GM23338 (cell line): ENCODE measurements at regions not wholly inside any gene's neighbourhood (a gene's known extent, or its start where the extent isn't known, plus 50 kb on each side); places are given as distances from the start of the nearest gene placed in this dataset.

ENCODE experiments used
- ATAC-seq: fragments of 200-7000 bp; cut with Tn5 transposase; 3 replicates; pipeline ENCODE4 v1.9.1; 2020
- DNase-seq: peaks from one replicate; pipeline ENCODE4 v3.0.0-alpha.2; 2015; ENCODE audit warnings: low spot score
- H2AFZ ChIP-seq: fragments of 200-600 bp; sonication (generic); 2 replicates; pipeline ENCODE4 v1.8.0; 2016; ENCODE audit warnings: antibody characterized with exemption, mild to moderate bottlenecking, moderate library complexity
- H3F3A ChIP-seq: fragments of 200-600 bp; sonication (generic); replicated peaks from 2 replicates; pipeline ENCODE4 v1.8.0; 2017; ENCODE audit warnings: antibody characterized with exemption, mixed run types, low read depth
- H3K27ac ChIP-seq: fragments of 200-600 bp; sonication (generic); 2 replicates; pipeline ENCODE4 v1.6.1; 2016; ENCODE audit warnings: low read depth
- H3K27me3 ChIP-seq: fragments of 200-600 bp; sonication (generic); 2 replicates; pipeline ENCODE4 v1.8.0; 2016; ENCODE audit warnings: mild to moderate bottlenecking, mixed run types, moderate library complexity; ENCODE audit not compliant: insufficient read depth
- H3K36me3 ChIP-seq: fragments of 200-600 bp; sonication (generic); 2 replicates; pipeline ENCODE4 v1.8.0; 2016; ENCODE audit warnings: mild to moderate bottlenecking; ENCODE audit not compliant: insufficient read depth
- H3K4me1 ChIP-seq: fragments of 200-600 bp; sonication (generic); 2 replicates; pipeline ENCODE4 v1.8.0; 2016; ENCODE audit warnings: mild to moderate bottlenecking, moderate library complexity; ENCODE audit not compliant: insufficient read depth
- H3K4me2 ChIP-seq: fragments of 200-600 bp; sonication (generic); 2 replicates; pipeline ENCODE4 v1.7.1; 2017; ENCODE audit warnings: mixed run types
- H3K4me3 ChIP-seq: fragments of 200-600 bp; sonication (generic); 2 replicates; pipeline ENCODE4 v1.6.1; 2016; ENCODE audit warnings: mixed run types
- H3K79me2 ChIP-seq: fragments of 200-600 bp; sonication (generic); replicated peaks from 2 replicates; pipeline ENCODE4 v1.8.0; 2017; ENCODE audit warnings: mild to moderate bottlenecking; ENCODE audit not compliant: insufficient read depth
- H3K9me2 ChIP-seq: fragments of 200-600 bp; sonication (generic); 2 replicates; pipeline ENCODE4 v1.8.0; 2017; ENCODE audit not compliant: insufficient read depth
- H4K20me1 ChIP-seq: fragments of 200-600 bp; sonication (generic); replicated peaks from 2 replicates; pipeline ENCODE4 v1.8.0; 2017; ENCODE audit warnings: mild to moderate bottlenecking; ENCODE audit not compliant: insufficient read depth
- H3K27ac Mint-ChIP-seq: 2 replicates; pipeline ENCODE4 v1.8.0; 2020; ENCODE audit warnings: inconsistent platforms, mild to moderate bottlenecking, moderate library complexity, mixed read lengths
- H3K27me3 Mint-ChIP-seq: 3 replicates; pipeline ENCODE4 v1.8.0; 2022; ENCODE audit warnings: low read depth, mild to moderate bottlenecking, moderate library complexity, mixed read lengths, inconsistent platforms; ENCODE audit not compliant: insufficient read depth, poor library complexity
- H3K36me3 Mint-ChIP-seq: 3 replicates; pipeline ENCODE4 v1.8.0; 2021; ENCODE audit warnings: low read depth, mild to moderate bottlenecking, inconsistent platforms, moderate library complexity, mixed read lengths
- H3K4me1 Mint-ChIP-seq: 3 replicates; pipeline ENCODE4 v1.8.0; 2020; ENCODE audit warnings: mild to moderate bottlenecking, inconsistent platforms, mixed read lengths
- H3K4me3 Mint-ChIP-seq: 3 replicates; pipeline ENCODE4 v1.8.0; 2021; ENCODE audit warnings: moderate library complexity, mild to moderate bottlenecking, inconsistent platforms, mixed read lengths
- H3K9me3 Mint-ChIP-seq: 3 replicates; pipeline ENCODE4 v1.8.0; 2020; ENCODE audit warnings: moderate library complexity, mild to moderate bottlenecking, inconsistent platforms, mixed read lengths
- CREB1 ChIP-seq: fragments of 250-450 bp; sonication (Bioruptor Pico); IDR thresholded peaks from 2 replicates; pipeline ENCODE4 v1.5.0; 2020; ENCODE audit warnings: low read depth, mild to moderate bottlenecking, moderate library complexity
- EZH2 ChIP-seq: fragments of 200-600 bp; sonication (generic); IDR thresholded peaks from one replicate; pipeline ENCODE4 v1.8.0; 2017; ENCODE audit warnings: antibody characterized with exemption, mild to moderate bottlenecking, low read depth; ENCODE audit not compliant: unreplicated experiment
- EZH2phosphoT487 ChIP-seq: fragments of 200-600 bp; sonication (generic); IDR thresholded peaks from one replicate; pipeline ENCODE4 v1.8.1; 2018; ENCODE audit warnings: antibody characterized with exemption; ENCODE audit not compliant: unreplicated experiment
- JUNB ChIP-seq: IDR thresholded peaks from one replicate; pipeline ENCODE4 v1.6.1; 2016; ENCODE audit warnings: antibody characterized with exemption; ENCODE audit not compliant: unreplicated experiment
- POLR2AphosphoS5 ChIP-seq: IDR thresholded peaks from 2 replicates; pipeline ENCODE4 v1.6.1; 2016; ENCODE audit warnings: antibody characterized with exemption, low read depth
- REST ChIP-seq: IDR thresholded peaks from one replicate; pipeline ENCODE4 v1.6.1; 2018; ENCODE audit warnings: antibody characterized with exemption; ENCODE audit not compliant: unreplicated experiment
- STAT1 ChIP-seq: IDR thresholded peaks from one replicate; pipeline ENCODE4 v1.6.1; 2016; ENCODE audit warnings: antibody characterized with exemption; ENCODE audit not compliant: unreplicated experiment
- ZNF114 ChIP-seq: fragments of 250-450 bp; sonication (Bioruptor Pico); IDR thresholded peaks from 2 replicates; pipeline ENCODE4 v1.5.0; 2020; ENCODE audit warnings: mild to moderate bottlenecking, moderate library complexity
- ZNF331 ChIP-seq: fragments of 250-450 bp; sonication (Bioruptor Pico); IDR thresholded peaks from 2 replicates; pipeline ENCODE4 v1.5.0; 2020; ENCODE audit warnings: low read depth, mild to moderate bottlenecking, moderate library complexity
- ZNF462 ChIP-seq: fragments of 250-450 bp; sonication (Bioruptor Pico); IDR thresholded peaks from 2 replicates; pipeline ENCODE4 v1.5.0; 2020; ENCODE audit warnings: mild to moderate bottlenecking, moderate library complexity
- TF ChIP-seq, protein P1 (sequence below), 2 experiments: fragments of 200-600 bp in 1 of 2; sonication (generic) in 1 of 2; conservative IDR thresholded peaks; 2 replicates each; pipeline versions ENCODE4 v1.5.1 to v1.6.1; 2016 to 2017; ENCODE audit warnings: antibody characterized with exemption in 2 of 2, low read depth in 2 of 2, mild to moderate bottlenecking in 2 of 2, moderate library complexity in 1 of 2
- TF ChIP-seq, protein P2 (sequence below): IDR thresholded peaks from 2 replicates; pipeline ENCODE4 v1.6.1; 2016; ENCODE audit warnings: antibody characterized with exemption

- H3K9me3 Mint-ChIP-seq = peaks cover 3% of the 10 kb centered on the region; the same call in 2 of the 3 replicates
- no peak overlapping the region; the same call in 2 of the 3 replicates for H3K4me3 Mint-ChIP-seq
- no peaks in the 10 kb centered on the region for H3K36me3 Mint-ChIP-seq
- no peak for TF ChIP-seq STAT1
- TF ChIP-seq, protein P1, sequence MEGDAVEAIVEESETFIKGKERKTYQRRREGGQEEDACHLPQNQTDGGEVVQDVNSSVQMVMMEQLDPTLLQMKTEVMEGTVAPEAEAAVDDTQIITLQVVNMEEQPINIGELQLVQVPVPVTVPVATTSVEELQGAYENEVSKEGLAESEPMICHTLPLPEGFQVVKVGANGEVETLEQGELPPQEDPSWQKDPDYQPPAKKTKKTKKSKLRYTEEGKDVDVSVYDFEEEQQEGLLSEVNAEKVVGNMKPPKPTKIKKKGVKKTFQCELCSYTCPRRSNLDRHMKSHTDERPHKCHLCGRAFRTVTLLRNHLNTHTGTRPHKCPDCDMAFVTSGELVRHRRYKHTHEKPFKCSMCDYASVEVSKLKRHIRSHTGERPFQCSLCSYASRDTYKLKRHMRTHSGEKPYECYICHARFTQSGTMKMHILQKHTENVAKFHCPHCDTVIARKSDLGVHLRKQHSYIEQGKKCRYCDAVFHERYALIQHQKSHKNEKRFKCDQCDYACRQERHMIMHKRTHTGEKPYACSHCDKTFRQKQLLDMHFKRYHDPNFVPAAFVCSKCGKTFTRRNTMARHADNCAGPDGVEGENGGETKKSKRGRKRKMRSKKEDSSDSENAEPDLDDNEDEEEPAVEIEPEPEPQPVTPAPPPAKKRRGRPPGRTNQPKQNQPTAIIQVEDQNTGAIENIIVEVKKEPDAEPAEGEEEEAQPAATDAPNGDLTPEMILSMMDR (conservative IDR thresholded peaks at IDR 0.05; ENCODE audit: low read depth in 2 of 2) = no peak
- no peak for TF ChIP-seq POLR2AphosphoS5
- TF ChIP-seq ZNF331 (CRISPR knock-in tag) = no peak
- no peak for TF ChIP-seq EZH2phosphoT487
- TF ChIP-seq CREB1 = no peak
- no peak for TF ChIP-seq EZH2
- no peak for TF ChIP-seq JUNB
- TF ChIP-seq, protein P2, sequence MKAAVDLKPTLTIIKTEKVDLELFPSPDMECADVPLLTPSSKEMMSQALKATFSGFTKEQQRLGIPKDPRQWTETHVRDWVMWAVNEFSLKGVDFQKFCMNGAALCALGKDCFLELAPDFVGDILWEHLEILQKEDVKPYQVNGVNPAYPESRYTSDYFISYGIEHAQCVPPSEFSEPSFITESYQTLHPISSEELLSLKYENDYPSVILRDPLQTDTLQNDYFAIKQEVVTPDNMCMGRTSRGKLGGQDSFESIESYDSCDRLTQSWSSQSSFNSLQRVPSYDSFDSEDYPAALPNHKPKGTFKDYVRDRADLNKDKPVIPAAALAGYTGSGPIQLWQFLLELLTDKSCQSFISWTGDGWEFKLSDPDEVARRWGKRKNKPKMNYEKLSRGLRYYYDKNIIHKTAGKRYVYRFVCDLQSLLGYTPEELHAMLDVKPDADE = no peak
- TF ChIP-seq REST = no peak
- no peak for TF ChIP-seq ZNF114 (CRISPR knock-in tag)
- no peak for TF ChIP-seq ZNF462
- Histone ChIP-seq H3K36me3 (no peaks in the 10 kb centered on the region), H3K27ac (no peak overlapping the region), H3K27me3 (no peaks in the 10 kb centered on the region), H3K4me2 (no peak overlapping the region), H3K4me1 (peaks cover 8% of the 10 kb centered on the region), H4K20me1 (no peaks in the 10 kb centered on the region), H3F3A (no peaks in the 10 kb centered on the region), H3K4me3 (no peak overlapping the region), H3K9me2 (no peaks in the 10 kb centered on the region), H3K79me2 (no peaks in the 10 kb centered on the region), H2AFZ (no peak overlapping the region)
- no peak for DNase-seq
- peaks cover 12% of the 10 kb centered on the region for H3K4me1 Mint-ChIP-seq
- no peak for ATAC-seq
- no peak overlapping the region for H3K27ac Mint-ChIP-seq
- H3K27me3 Mint-ChIP-seq = peaks cover 7% of the 10 kb centered on the region
These were observed 51.7 kb upstream of the RPL38 start for GRCh38 chr17:74151551-74152315.
